ENCODE measurements at regions not wholly inside any gene's neighbourhood (a gene's known extent, or its start where the extent isn't known, plus 50 kb on each side); places are given as distances from the start of the nearest gene placed in this dataset.
A peak's percentile ranks its signal among the peaks of the same experiment; 100 is the strongest.

DNA sequence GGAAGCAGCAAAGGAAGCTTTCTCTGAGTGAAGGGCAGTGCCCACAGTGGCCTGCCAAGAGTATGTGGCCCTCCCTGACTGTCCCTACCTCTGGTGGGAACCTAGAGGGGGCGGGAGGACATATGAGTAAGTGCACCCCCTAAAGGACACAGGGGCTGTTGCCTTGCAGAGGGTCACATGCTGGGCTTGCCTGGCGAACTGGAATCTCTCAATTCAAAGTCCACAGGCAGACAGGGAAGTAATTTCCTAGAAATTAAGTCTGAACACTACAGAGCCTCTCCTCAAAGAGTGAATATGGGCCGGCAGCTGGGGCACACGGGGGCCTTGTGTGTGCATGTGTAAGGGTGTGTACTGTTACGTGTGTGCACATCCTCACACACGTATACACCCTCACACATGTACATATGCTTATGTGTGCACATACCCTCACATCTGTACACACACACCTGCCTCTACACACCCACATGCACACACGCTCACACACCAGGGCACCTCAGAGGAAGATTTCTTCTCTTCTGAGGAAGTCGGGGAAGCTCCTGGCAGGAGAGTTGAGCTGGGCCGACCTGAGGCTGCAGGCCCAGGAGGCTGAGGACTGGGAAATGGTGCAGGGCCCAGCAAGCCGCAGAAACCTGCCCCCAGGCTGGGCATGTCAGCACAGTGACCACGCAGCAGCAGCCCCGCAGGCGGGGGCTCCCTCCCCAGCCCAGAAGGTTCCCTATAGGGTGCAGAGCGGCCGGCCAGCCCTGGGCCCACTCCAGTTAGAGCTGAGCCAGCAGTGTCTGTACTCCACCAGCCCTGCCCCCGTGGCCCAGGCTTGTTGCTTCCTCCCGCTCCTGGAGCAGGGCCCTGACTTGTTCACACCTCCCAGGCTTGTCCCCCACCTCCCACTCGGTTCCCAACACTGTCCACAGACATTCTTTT is 77.4 kb upstream of the TAF1B start:
- peaks cover 0 to 2% of the 10 kb centered on the region in 2 donors for H3K27me3 ChIP-seq (ENCODE audit: control insufficient read depth in 1 of 2, insufficient read depth in 2 of 2, low read length in 2 of 2)
- H3K9ac ChIP-seq (ENCODE audit: low read length in 2 of 2) = no peak overlapping the region
- no peak overlapping the region for H3K4me3 ChIP-seq (ENCODE audit: low read length in 2 of 2)
- no peaks in the 10 kb centered on the region for H3K9me3 ChIP-seq (ENCODE audit: control insufficient read depth in 2 of 2, low read length in 2 of 2)
- no peak overlapping the region for H3K27ac ChIP-seq (ENCODE audit: low read length)
- H3K4me1 ChIP-seq (ENCODE audit: control insufficient read depth, insufficient read depth, low read length) = peaks cover 12% of the 10 kb centered on the region
- no peaks in the 10 kb centered on the region for H3K36me3 ChIP-seq (ENCODE audit: control insufficient read depth in 2 of 2, insufficient read depth in 2 of 2, low read length in 2 of 2)

DNA sequence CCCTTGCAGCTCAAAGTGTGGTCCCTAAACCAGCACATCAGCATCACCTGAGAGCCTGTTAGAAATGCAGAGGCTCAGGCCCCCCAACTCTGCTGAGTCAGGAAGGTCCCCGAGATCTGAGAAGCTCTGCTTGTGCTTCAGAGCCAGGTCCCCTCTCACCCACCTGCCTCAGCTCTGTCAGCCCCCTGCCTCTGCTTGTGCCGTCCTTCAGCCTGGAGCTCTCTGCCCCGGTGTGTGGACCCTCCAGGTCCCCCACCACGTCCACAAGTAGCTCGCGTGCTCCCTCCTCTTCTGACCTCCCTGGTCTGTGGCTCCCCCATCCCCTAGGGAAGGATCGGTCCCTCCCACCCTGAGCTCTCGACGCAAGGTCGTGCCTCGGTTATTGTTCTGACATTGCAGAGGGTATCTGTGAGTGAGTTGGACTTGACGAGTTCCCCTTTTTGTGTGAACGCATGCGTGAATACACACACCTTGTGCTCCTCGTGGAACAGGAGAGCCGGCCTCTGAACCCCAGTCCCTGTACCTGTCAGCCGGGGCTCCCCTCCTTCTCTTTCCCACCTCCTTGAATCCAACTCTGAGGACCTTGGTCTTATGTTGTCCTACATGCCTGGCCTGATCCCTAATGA is 75.5 kb upstream of the TAF1B start:
- Histone ChIP-seq H3K36me3 (ENCODE audit: control insufficient read depth in 2 of 2, insufficient read depth in 2 of 2, low read length in 2 of 2) (no peaks in the 10 kb centered on the region), H3K27ac (ENCODE audit: low read length) (no peak overlapping the region), H3K9ac (ENCODE audit: low read length in 2 of 2) (no peak overlapping the region)

DNA sequence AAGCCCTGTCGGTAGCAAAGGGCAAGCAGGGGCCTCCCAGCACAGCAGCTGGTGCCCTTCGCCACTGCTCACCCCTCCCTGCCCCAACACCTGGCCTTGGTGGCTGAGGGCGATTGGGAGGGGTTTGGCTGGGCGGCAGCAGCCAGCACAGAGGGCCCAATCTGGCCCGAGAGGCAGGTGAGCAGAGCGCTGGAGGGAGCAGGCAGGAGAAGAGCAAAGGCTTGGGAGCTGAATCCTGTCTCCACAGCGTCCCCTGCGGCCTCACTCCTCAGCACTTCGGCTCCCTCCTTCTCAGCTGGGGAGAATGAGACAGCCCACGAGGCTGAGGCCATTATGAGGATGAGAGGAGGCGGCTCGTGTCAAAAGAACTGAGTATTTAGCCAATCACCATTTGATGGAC is 74.9 kb upstream of the TAF1B start:
- no peak overlapping the region for H3K4me3 ChIP-seq (ENCODE audit: low read length in 2 of 2)
- H3K4me1 ChIP-seq (ENCODE audit: control insufficient read depth, insufficient read depth, low read length) = peaks cover 16% of the 10 kb centered on the region
- no peak overlapping the region for H3K27ac ChIP-seq (ENCODE audit: low read length)
- H3K27me3 ChIP-seq (ENCODE audit: control insufficient read depth in 1 of 2, insufficient read depth in 2 of 2, low read length in 2 of 2) = peaks cover 0 to 2% of the 10 kb centered on the region in 2 donors
- H3K36me3 ChIP-seq (ENCODE audit: control insufficient read depth in 2 of 2, insufficient read depth in 2 of 2, low read length in 2 of 2) = no peaks in the 10 kb centered on the region
- no peak overlapping the region for H3K9ac ChIP-seq (ENCODE audit: low read length in 2 of 2)
- H3K9me3 ChIP-seq (ENCODE audit: control insufficient read depth in 2 of 2, low read length in 2 of 2) = no peaks in the 10 kb centered on the region

More for the DNA sequence above, 75.5 kb upstream of the TAF1B start:
- peaks cover 0 to 2% of the 10 kb centered on the region in 2 donors for H3K27me3 ChIP-seq (ENCODE audit: control insufficient read depth in 1 of 2, insufficient read depth in 2 of 2, low read length in 2 of 2)
- no peak overlapping the region for H3K4me3 ChIP-seq (ENCODE audit: low read length in 2 of 2)
- H3K9me3 ChIP-seq (ENCODE audit: control insufficient read depth in 2 of 2, low read length in 2 of 2) = no peaks in the 10 kb centered on the region
- peaks cover 15% of the 10 kb centered on the region for H3K4me1 ChIP-seq (ENCODE audit: control insufficient read depth, insufficient read depth, low read length)

DNA sequence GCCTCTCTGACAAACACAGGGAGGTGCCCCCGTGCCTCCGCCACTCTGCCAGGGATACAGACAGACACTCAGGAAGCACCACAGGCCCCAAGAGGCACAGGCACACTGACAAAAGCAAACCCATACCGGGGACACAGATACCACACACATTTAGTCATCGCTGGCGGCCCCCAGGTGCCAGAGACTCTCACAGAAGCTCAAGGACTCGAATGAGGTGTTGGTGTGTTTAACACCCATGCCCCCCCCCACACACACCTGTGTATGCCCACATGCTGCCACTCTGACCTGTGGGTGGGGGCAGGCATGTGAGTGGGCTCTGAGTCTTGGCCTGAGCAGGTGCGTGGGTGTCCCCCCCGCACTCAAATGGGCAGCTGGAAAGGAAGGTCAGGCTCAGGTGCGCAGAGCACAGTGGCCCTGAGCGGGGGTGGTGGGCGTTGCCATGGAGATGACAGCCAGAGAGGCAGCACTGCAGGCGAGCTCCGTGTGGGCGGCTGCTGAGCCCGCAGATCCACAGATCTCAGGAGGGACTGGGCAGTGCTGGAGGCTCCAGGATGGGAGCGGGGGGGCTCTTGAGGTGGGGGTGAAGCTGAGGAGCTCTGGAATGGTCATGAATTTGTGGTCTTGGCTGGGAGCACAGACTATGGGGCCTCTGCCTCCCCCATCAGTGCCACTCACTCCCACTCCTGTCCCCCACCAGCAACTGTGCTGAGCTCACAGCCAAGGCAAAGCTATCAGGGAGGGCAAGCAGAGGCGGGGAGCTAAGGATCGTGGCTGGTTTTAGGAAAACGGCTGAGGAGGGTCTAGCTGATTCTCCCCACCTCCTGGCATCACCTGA is 73.9 kb upstream of the TAF1B start:
- Histone ChIP-seq H3K27me3 (ENCODE audit: control insufficient read depth in 1 of 2, insufficient read depth in 2 of 2, low read length in 2 of 2) (peaks cover 0 to 2% of the 10 kb centered on the region in 2 donors), H3K9me3 (ENCODE audit: control insufficient read depth in 2 of 2, low read length in 2 of 2) (no peaks in the 10 kb centered on the region), H3K27ac (ENCODE audit: low read length) (no peak overlapping the region), H3K4me1 (ENCODE audit: control insufficient read depth, insufficient read depth, low read length) (peaks cover 21% of the 10 kb centered on the region), H3K4me3 (ENCODE audit: low read length in 2 of 2) (no peak overlapping the region), H3K9ac (ENCODE audit: low read length in 2 of 2) (no peak overlapping the region), H3K36me3 (ENCODE audit: control insufficient read depth in 2 of 2, insufficient read depth in 2 of 2, low read length in 2 of 2) (no peaks in the 10 kb centered on the region)

DNA sequence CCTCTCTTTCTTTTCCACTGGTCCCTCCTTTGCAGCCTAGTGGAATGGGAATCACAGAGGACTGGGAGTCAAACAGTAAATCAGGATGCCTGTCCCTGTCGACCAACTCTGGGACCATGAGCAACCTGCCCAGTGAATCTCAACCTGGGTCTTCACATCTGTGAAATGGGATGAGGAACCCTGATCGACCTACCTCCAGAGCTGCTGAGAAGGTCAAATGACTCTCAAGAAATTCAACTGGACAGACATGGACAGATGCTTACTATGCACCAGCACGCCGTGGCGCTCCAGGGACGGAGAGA is 73.3 kb upstream of the TAF1B start:
- peak overlapping the region in 1 of 2 donors; percentile 29 for H3K9ac ChIP-seq (ENCODE audit: low read length in 2 of 2)
- H3K9me3 ChIP-seq (ENCODE audit: control insufficient read depth in 2 of 2, low read length in 2 of 2) = no peaks in the 10 kb centered on the region
- H3K4me3 ChIP-seq (ENCODE audit: low read length in 2 of 2) = peak overlapping the region in 1 of 2 donors; percentile 59
- H3K4me1 ChIP-seq (ENCODE audit: control insufficient read depth, insufficient read depth, low read length) = peaks cover 21% of the 10 kb centered on the region
- H3K27me3 ChIP-seq (ENCODE audit: control insufficient read depth in 1 of 2, insufficient read depth in 2 of 2, low read length in 2 of 2) = peaks cover 0 to 2% of the 10 kb centered on the region in 2 donors
- no peaks in the 10 kb centered on the region for H3K36me3 ChIP-seq (ENCODE audit: control insufficient read depth in 2 of 2, insufficient read depth in 2 of 2, low read length in 2 of 2)
- no peak overlapping the region for H3K27ac ChIP-seq (ENCODE audit: low read length)

DNA sequence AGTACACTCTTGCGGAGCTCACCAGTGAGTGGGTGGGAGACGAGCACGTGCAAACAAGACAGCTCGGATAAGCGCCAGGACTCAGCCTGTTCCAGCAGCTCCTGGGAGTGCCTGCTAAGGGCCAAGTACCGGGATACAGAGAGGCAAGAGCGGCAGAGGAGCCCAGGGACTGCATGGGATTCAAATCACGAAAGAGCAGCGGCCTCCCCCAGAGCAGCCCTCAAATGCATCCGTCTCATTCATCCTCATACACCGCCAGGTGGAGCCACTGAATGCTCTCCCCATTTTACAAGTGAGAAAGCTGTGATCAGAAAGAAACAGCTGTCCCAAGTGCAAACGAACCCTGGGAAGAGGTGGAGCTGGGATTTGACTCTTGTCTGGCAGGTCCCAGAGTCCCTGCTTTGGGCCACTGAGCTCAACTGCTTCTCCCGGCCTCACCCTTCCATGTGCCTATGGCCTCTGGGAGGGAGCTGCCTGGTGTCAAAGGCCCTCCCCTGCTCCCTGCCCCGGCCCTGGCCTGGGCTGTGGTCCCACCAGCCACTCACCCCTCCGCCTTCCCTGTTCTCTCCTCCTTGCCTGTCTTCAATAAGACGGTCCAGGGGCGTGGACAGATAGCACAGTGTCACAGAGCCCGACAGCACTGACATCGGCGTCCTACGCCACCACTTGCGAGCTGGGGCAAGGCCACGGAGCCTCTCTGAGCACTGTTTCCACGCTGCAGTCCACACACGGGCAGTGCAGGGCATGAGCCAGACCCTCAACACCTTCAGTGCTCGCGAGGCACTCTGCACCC is 72.8 kb upstream of the TAF1B start:
- H3K4me3 ChIP-seq (ENCODE audit: low read length in 2 of 2) = peak overlapping the region in 1 of 2 donors; percentile 59
- H3K4me1 ChIP-seq (ENCODE audit: control insufficient read depth, insufficient read depth, low read length) = peaks cover 21% of the 10 kb centered on the region
- no peak overlapping the region for H3K27ac ChIP-seq (ENCODE audit: low read length)

DNA sequence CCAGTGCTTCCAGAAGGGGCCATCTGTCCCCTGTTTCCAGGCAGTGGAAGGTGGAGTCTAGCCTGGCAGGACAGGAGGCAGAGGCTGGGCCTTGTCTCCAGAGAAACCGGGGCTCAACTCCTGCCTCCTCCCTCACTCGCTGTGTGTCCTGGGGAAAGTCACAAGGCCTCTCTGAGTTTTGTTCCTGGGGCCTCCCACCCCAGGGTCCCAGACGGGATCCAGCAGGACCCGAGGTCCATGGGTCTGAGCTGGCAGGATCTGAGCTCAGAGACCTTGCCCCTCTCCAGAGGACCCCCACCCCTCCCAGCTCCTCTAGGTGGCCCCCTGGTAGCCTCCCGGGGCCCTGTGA is 72.2 kb upstream of the TAF1B start:
- Histone ChIP-seq H3K4me3 (ENCODE audit: low read length in 2 of 2) (no peak overlapping the region), H3K9me3 (ENCODE audit: control insufficient read depth in 2 of 2, low read length in 2 of 2) (no peaks in the 10 kb centered on the region), H3K4me1 (ENCODE audit: control insufficient read depth, insufficient read depth, low read length) (peaks cover 21% of the 10 kb centered on the region), H3K27me3 (ENCODE audit: control insufficient read depth in 1 of 2, insufficient read depth in 2 of 2, low read length in 2 of 2) (peaks cover 0 to 2% of the 10 kb centered on the region in 2 donors), H3K27ac (ENCODE audit: low read length) (no peak overlapping the region), H3K36me3 (ENCODE audit: control insufficient read depth in 2 of 2, insufficient read depth in 2 of 2, low read length in 2 of 2) (no peaks in the 10 kb centered on the region), H3K9ac (ENCODE audit: low read length in 2 of 2) (no peak overlapping the region)

More for the DNA sequence above, 72.8 kb upstream of the TAF1B start:
- peaks cover 0 to 2% of the 10 kb centered on the region in 2 donors for H3K27me3 ChIP-seq (ENCODE audit: control insufficient read depth in 1 of 2, insufficient read depth in 2 of 2, low read length in 2 of 2)
- no peaks in the 10 kb centered on the region for H3K9me3 ChIP-seq (ENCODE audit: control insufficient read depth in 2 of 2, low read length in 2 of 2)
- no peaks in the 10 kb centered on the region for H3K36me3 ChIP-seq (ENCODE audit: control insufficient read depth in 2 of 2, insufficient read depth in 2 of 2, low read length in 2 of 2)
- H3K9ac ChIP-seq (ENCODE audit: low read length in 2 of 2) = peak overlapping the region in 1 of 2 donors; percentile 29

DNA sequence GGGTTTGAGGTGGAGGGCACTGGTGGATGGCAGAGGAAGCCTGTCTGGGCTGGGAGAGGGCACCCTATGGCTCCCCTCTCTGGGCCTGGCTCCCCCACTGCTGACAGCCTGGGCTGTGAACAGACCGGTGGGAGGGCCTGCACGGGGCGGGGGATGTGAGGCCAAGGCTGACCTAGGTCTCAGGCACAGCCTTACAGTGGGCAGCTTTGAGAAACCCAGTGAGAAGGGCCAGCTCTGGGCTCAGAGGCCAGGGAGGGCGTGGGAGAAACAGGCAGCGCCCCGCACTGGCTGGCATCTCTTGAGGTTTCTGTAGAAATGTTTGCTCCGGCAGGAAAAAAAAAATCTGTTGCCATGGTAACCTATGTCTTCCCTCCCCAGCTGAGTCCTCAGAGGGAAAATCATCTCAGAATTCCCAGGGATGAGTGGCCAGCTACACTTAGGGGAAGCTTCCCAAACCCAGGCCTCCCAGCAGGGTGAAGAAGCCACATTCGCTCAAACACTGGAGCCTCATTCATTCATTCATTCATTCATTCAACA is 71.7 kb upstream of the TAF1B start:
- no peak overlapping the region for H3K27ac ChIP-seq (ENCODE audit: low read length)
- H3K4me1 ChIP-seq (ENCODE audit: control insufficient read depth, insufficient read depth, low read length) = peaks cover 21% of the 10 kb centered on the region
- no peak overlapping the region for H3K4me3 ChIP-seq (ENCODE audit: low read length in 2 of 2)
- peaks cover 0 to 2% of the 10 kb centered on the region in 2 donors for H3K27me3 ChIP-seq (ENCODE audit: control insufficient read depth in 1 of 2, insufficient read depth in 2 of 2, low read length in 2 of 2)
- no peaks in the 10 kb centered on the region for H3K36me3 ChIP-seq (ENCODE audit: control insufficient read depth in 2 of 2, insufficient read depth in 2 of 2, low read length in 2 of 2)
- no peak overlapping the region for H3K9ac ChIP-seq (ENCODE audit: low read length in 2 of 2)
- H3K9me3 ChIP-seq (ENCODE audit: control insufficient read depth in 2 of 2, low read length in 2 of 2) = no peaks in the 10 kb centered on the region

DNA sequence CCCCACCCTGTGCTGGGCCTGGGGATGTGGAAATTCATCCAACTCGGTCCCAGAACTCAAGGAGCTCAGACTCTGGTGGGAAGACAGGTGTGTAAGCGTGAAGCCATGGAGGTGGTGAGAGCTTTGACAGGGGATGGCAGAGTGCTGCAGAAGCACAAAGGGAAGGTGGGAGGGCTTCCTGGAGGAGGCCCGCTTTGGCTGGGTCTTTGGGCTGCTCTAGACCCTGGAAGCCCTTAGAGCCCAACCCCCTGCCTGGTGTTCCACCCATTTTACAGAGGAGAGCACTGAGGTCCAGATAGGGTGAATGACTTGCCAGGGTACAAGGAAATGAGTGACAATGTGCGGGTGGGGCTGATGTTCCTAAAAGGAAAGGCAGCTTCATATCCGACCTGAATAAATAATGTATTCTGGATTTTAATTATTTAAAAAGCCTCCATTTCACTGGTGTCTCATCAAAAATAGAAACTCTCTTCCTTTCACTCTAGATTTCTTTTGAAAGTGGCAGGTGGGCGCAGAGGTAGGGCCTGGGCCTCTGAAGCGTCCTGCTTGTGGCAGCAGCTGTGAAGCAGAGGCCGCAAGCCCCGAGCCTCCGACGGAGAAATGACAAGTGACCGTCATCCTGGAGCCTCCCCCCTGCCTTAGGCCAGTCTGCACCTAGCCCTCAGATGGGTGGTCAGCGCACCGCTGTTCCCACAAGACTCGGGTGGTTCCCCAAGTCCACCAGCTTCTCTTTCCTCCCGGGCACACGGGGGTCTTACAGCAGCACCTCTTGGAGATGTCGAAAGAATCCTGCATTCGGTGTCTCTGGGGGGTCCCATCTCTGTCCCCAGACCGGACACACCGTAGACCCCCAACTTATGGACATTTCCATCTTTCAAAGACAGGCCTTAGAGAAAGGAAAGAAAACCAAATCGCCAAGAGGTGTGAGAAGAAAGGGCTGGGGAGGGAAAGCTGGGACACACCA is 71.0 kb upstream of the TAF1B start:
- H3K27me3 ChIP-seq (ENCODE audit: control insufficient read depth in 1 of 2, insufficient read depth in 2 of 2, low read length in 2 of 2) = peaks cover 0 to 2% of the 10 kb centered on the region in 2 donors
- H3K4me1 ChIP-seq (ENCODE audit: control insufficient read depth, insufficient read depth, low read length) = peaks cover 21% of the 10 kb centered on the region
- no peak overlapping the region for H3K27ac ChIP-seq (ENCODE audit: low read length)
- no peak overlapping the region for H3K9ac ChIP-seq (ENCODE audit: low read length in 2 of 2)
- no peaks in the 10 kb centered on the region for H3K9me3 ChIP-seq (ENCODE audit: control insufficient read depth in 2 of 2, low read length in 2 of 2)
- no peak overlapping the region for H3K4me3 ChIP-seq (ENCODE audit: low read length in 2 of 2)
- no peaks in the 10 kb centered on the region for H3K36me3 ChIP-seq (ENCODE audit: control insufficient read depth in 2 of 2, insufficient read depth in 2 of 2, low read length in 2 of 2)
